ENCODE measurements at regions not wholly inside any gene's neighbourhood (a gene's known extent, or its start where the extent isn't known, plus 50 kb on each side); places are given as distances from the start of the nearest gene placed in this dataset.

- TF ChIP-seq CTCF (IDR thresholded peaks at IDR 0.05), result no peak
- TF ChIP-seq EZH2 (IDR thresholded peaks at IDR 0.05), result no peak
These were observed 916.7 kb upstream of the B3GALT2 start for GRCh38 chr1:194103101-194103500.

Measured in neural progenitor cell (in vitro differentiated cells).